GM12875 (cell line): ENCODE measurements at regions not wholly inside any gene's neighbourhood (a gene's known extent, or its start where the extent isn't known, plus 50 kb on each side); places are given as distances from the start of the nearest gene placed in this dataset.

Source experiments
- H3K4me3 ChIP-seq: one replicate; pipeline ENCODE4 v1.5.1; 2011; ENCODE audit warnings: low read depth, low read length, control low read depth
- TF ChIP-seq, protein P1 (sequence below): IDR thresholded peaks from 2 replicates; pipeline ENCODE4 v1.5.1; 2011; ENCODE audit warnings: low read depth, mild to moderate bottlenecking, control low read depth, inconsistent platforms, low read length, moderate library complexity, borderline replicate concordance; ENCODE audit not compliant: insufficient read depth

GRCh38 chr3:116630494-116630893, 79.1 kb upstream of the TUSC7 start:
- H3K4me3 ChIP-seq: no peak overlapping the region
- TF ChIP-seq, protein P1, sequence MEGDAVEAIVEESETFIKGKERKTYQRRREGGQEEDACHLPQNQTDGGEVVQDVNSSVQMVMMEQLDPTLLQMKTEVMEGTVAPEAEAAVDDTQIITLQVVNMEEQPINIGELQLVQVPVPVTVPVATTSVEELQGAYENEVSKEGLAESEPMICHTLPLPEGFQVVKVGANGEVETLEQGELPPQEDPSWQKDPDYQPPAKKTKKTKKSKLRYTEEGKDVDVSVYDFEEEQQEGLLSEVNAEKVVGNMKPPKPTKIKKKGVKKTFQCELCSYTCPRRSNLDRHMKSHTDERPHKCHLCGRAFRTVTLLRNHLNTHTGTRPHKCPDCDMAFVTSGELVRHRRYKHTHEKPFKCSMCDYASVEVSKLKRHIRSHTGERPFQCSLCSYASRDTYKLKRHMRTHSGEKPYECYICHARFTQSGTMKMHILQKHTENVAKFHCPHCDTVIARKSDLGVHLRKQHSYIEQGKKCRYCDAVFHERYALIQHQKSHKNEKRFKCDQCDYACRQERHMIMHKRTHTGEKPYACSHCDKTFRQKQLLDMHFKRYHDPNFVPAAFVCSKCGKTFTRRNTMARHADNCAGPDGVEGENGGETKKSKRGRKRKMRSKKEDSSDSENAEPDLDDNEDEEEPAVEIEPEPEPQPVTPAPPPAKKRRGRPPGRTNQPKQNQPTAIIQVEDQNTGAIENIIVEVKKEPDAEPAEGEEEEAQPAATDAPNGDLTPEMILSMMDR: no peak

DNA sequence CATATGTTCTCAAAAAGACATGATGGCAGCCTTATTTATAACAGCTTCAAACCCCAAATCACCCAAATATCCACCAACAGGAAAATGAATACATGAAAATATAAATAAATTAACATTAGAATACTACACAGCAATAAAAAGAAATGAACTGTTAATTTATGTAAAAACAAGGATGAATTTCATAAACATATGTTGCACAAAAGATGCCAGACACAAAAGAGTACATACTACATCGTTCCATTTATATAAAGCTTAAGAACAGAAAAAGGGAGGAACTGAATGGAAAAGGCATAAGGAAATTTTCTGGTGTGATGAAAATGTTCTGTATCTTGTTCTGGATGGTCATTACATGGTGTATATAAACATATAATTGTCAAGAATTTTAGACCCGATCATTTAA, 69.9 kb upstream of the TUSC7 start:
- TF ChIP-seq, protein P1: no peak
- H3K4me3 ChIP-seq: no peak overlapping the region

- TF ChIP-seq, protein P1: no peak
- no peak overlapping the region for H3K4me3 ChIP-seq
Observed at GRCh38 chr3:116640109-116640508, 69.5 kb upstream of the TUSC7 start.

- TF ChIP-seq, protein P1: no peak
- H3K4me3 ChIP-seq: no peak overlapping the region
Observed at GRCh38 chr3:116643001-116643400, 66.6 kb upstream of the TUSC7 start.

GRCh38 chr3:116647996-116648395, 61.6 kb upstream of the TUSC7 start:
- no peak overlapping the region for H3K4me3 ChIP-seq
- TF ChIP-seq, protein P1: no peak
